GM23338 (cell line): ENCODE measurements at regions not wholly inside any gene's neighbourhood (a gene's known extent, or its start where the extent isn't known, plus 50 kb on each side); places are given as distances from the start of the nearest gene placed in this dataset.

Experiments used
- ATAC-seq: fragments of 200-7000 bp; cut with Tn5 transposase; 3 replicates; pipeline ENCODE4 v1.9.1; 2020
- DNase-seq: peaks from one replicate; pipeline ENCODE4 v3.0.0-alpha.2; 2015; ENCODE audit warnings: low spot score
- H2AFZ ChIP-seq: fragments of 200-600 bp; sonication (generic); 2 replicates; pipeline ENCODE4 v1.8.0; 2016; ENCODE audit warnings: antibody characterized with exemption, mild to moderate bottlenecking, moderate library complexity
- H3F3A ChIP-seq: fragments of 200-600 bp; sonication (generic); replicated peaks from 2 replicates; pipeline ENCODE4 v1.8.0; 2017; ENCODE audit warnings: antibody characterized with exemption, mixed run types, low read depth
- H3K27ac ChIP-seq: fragments of 200-600 bp; sonication (generic); 2 replicates; pipeline ENCODE4 v1.6.1; 2016; ENCODE audit warnings: low read depth
- H3K27me3 ChIP-seq: fragments of 200-600 bp; sonication (generic); 2 replicates; pipeline ENCODE4 v1.8.0; 2016; ENCODE audit warnings: mild to moderate bottlenecking, mixed run types, moderate library complexity; ENCODE audit not compliant: insufficient read depth
- H3K36me3 ChIP-seq: fragments of 200-600 bp; sonication (generic); 2 replicates; pipeline ENCODE4 v1.8.0; 2016; ENCODE audit warnings: mild to moderate bottlenecking; ENCODE audit not compliant: insufficient read depth
- H3K4me1 ChIP-seq: fragments of 200-600 bp; sonication (generic); 2 replicates; pipeline ENCODE4 v1.8.0; 2016; ENCODE audit warnings: mild to moderate bottlenecking, moderate library complexity; ENCODE audit not compliant: insufficient read depth
- H3K4me2 ChIP-seq: fragments of 200-600 bp; sonication (generic); 2 replicates; pipeline ENCODE4 v1.7.1; 2017; ENCODE audit warnings: mixed run types
- H3K4me3 ChIP-seq: fragments of 200-600 bp; sonication (generic); 2 replicates; pipeline ENCODE4 v1.6.1; 2016; ENCODE audit warnings: mixed run types
- H3K79me2 ChIP-seq: fragments of 200-600 bp; sonication (generic); replicated peaks from 2 replicates; pipeline ENCODE4 v1.8.0; 2017; ENCODE audit warnings: mild to moderate bottlenecking; ENCODE audit not compliant: insufficient read depth
- H3K9me2 ChIP-seq: fragments of 200-600 bp; sonication (generic); 2 replicates; pipeline ENCODE4 v1.8.0; 2017; ENCODE audit not compliant: insufficient read depth
- H4K20me1 ChIP-seq: fragments of 200-600 bp; sonication (generic); replicated peaks from 2 replicates; pipeline ENCODE4 v1.8.0; 2017; ENCODE audit warnings: mild to moderate bottlenecking; ENCODE audit not compliant: insufficient read depth
- H3K27ac Mint-ChIP-seq: 2 replicates; pipeline ENCODE4 v1.8.0; 2020; ENCODE audit warnings: inconsistent platforms, mild to moderate bottlenecking, moderate library complexity, mixed read lengths
- H3K27me3 Mint-ChIP-seq: 3 replicates; pipeline ENCODE4 v1.8.0; 2022; ENCODE audit warnings: low read depth, mild to moderate bottlenecking, moderate library complexity, mixed read lengths, inconsistent platforms; ENCODE audit not compliant: insufficient read depth, poor library complexity
- H3K36me3 Mint-ChIP-seq: 3 replicates; pipeline ENCODE4 v1.8.0; 2021; ENCODE audit warnings: low read depth, mild to moderate bottlenecking, inconsistent platforms, moderate library complexity, mixed read lengths
- H3K4me1 Mint-ChIP-seq: 3 replicates; pipeline ENCODE4 v1.8.0; 2020; ENCODE audit warnings: mild to moderate bottlenecking, inconsistent platforms, mixed read lengths
- H3K4me3 Mint-ChIP-seq: 3 replicates; pipeline ENCODE4 v1.8.0; 2021; ENCODE audit warnings: moderate library complexity, mild to moderate bottlenecking, inconsistent platforms, mixed read lengths
- H3K9me3 Mint-ChIP-seq: 3 replicates; pipeline ENCODE4 v1.8.0; 2020; ENCODE audit warnings: moderate library complexity, mild to moderate bottlenecking, inconsistent platforms, mixed read lengths
- EZH2 ChIP-seq: fragments of 200-600 bp; sonication (generic); IDR thresholded peaks from one replicate; pipeline ENCODE4 v1.8.0; 2017; ENCODE audit warnings: antibody characterized with exemption, mild to moderate bottlenecking, low read depth; ENCODE audit not compliant: unreplicated experiment
- POLR2AphosphoS5 ChIP-seq: IDR thresholded peaks from 2 replicates; pipeline ENCODE4 v1.6.1; 2016; ENCODE audit warnings: antibody characterized with exemption, low read depth
- STAT1 ChIP-seq: IDR thresholded peaks from one replicate; pipeline ENCODE4 v1.6.1; 2016; ENCODE audit warnings: antibody characterized with exemption; ENCODE audit not compliant: unreplicated experiment
- TF ChIP-seq, protein P1 (sequence below): IDR thresholded peaks from one replicate; pipeline ENCODE4 v1.6.1; 2018; ENCODE audit warnings: antibody characterized with exemption; ENCODE audit not compliant: unreplicated experiment
- TF ChIP-seq, protein P2 (sequence below): IDR thresholded peaks from 2 replicates; pipeline ENCODE4 v1.6.1; 2016; ENCODE audit warnings: antibody characterized with exemption

GRCh38 chr10:33566426-33566825, 232.0 kb upstream of the NRP1 start:
- Mint-ChIP-seq H3K4me1 (peaks cover 21% of the 10 kb centered on the region), H3K9me3 (no peaks in the 10 kb centered on the region; the same call in 2 of the 3 replicates), H3K27ac (peak overlapping the region; percentile 61; the same call in 1 of the 2 replicates), H3K4me3 (no peak overlapping the region), H3K27me3 (peaks cover 3% of the 10 kb centered on the region), H3K36me3 (peaks cover 5% of the 10 kb centered on the region; the same call in 2 of the 3 replicates)
- H2AFZ ChIP-seq: no peak overlapping the region
- H4K20me1 ChIP-seq: no peaks in the 10 kb centered on the region
- H3K27ac ChIP-seq: 0 out of 2 replicates have a peak overlapping the region, but pooled peaks have one; percentile 39
- ATAC-seq (peak; percentile 83), DNase-seq (peak; percentile 51)
- H3K4me2 ChIP-seq: no peak overlapping the region
- H3K4me3 ChIP-seq: no peak overlapping the region
- no peaks in the 10 kb centered on the region for H3F3A ChIP-seq
- H3K36me3 ChIP-seq: no peaks in the 10 kb centered on the region
- TF ChIP-seq, protein P1, sequence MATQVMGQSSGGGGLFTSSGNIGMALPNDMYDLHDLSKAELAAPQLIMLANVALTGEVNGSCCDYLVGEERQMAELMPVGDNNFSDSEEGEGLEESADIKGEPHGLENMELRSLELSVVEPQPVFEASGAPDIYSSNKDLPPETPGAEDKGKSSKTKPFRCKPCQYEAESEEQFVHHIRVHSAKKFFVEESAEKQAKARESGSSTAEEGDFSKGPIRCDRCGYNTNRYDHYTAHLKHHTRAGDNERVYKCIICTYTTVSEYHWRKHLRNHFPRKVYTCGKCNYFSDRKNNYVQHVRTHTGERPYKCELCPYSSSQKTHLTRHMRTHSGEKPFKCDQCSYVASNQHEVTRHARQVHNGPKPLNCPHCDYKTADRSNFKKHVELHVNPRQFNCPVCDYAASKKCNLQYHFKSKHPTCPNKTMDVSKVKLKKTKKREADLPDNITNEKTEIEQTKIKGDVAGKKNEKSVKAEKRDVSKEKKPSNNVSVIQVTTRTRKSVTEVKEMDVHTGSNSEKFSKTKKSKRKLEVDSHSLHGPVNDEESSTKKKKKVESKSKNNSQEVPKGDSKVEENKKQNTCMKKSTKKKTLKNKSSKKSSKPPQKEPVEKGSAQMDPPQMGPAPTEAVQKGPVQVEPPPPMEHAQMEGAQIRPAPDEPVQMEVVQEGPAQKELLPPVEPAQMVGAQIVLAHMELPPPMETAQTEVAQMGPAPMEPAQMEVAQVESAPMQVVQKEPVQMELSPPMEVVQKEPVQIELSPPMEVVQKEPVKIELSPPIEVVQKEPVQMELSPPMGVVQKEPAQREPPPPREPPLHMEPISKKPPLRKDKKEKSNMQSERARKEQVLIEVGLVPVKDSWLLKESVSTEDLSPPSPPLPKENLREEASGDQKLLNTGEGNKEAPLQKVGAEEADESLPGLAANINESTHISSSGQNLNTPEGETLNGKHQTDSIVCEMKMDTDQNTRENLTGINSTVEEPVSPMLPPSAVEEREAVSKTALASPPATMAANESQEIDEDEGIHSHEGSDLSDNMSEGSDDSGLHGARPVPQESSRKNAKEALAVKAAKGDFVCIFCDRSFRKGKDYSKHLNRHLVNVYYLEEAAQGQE: no peak
- TF ChIP-seq, protein P2, sequence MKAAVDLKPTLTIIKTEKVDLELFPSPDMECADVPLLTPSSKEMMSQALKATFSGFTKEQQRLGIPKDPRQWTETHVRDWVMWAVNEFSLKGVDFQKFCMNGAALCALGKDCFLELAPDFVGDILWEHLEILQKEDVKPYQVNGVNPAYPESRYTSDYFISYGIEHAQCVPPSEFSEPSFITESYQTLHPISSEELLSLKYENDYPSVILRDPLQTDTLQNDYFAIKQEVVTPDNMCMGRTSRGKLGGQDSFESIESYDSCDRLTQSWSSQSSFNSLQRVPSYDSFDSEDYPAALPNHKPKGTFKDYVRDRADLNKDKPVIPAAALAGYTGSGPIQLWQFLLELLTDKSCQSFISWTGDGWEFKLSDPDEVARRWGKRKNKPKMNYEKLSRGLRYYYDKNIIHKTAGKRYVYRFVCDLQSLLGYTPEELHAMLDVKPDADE: peak; percentile 42; the same call in 1 of the 2 replicates
- H3K4me1 ChIP-seq: peaks cover 24% of the 10 kb centered on the region
- no peaks in the 10 kb centered on the region for H3K79me2 ChIP-seq
- peaks cover 6% of the 10 kb centered on the region; the same call in 1 of the 2 replicates for H3K9me2 ChIP-seq
- no peaks in the 10 kb centered on the region for H3K27me3 ChIP-seq

DNA sequence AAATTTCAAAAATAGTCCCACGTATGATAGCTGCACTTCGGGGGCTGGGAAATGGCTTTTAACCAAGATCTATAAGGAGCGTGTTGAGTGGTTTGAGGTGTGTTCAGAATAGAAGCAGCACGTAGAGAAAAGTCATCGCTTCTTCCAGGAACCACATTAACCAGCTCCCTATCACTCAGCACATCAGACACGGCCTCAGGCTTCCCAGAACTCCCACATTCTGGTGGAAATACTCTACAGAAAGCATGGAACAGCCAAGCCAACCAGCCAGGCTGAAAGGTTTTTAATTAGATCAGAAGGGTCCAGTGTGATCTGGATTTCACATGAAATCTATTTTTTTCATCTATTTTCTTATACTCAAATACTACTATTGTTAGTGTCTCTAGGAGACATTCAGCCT, 231.5 kb upstream of the NRP1 start:
- H3F3A ChIP-seq: no peaks in the 10 kb centered on the region
- ATAC-seq (peak; percentile 29; the same call in 2 of the 3 replicates), DNase-seq (peak; percentile 22)
- Mint-ChIP-seq H3K27me3 (peaks cover 3% of the 10 kb centered on the region), H3K9me3 (no peaks in the 10 kb centered on the region; the same call in 2 of the 3 replicates), H3K4me3 (no peak overlapping the region), H3K4me1 (peaks cover 21% of the 10 kb centered on the region), H3K36me3 (peaks cover 5% of the 10 kb centered on the region; the same call in 2 of the 3 replicates), H3K27ac (peak overlapping the region; percentile 58; the same call in 1 of the 2 replicates)
- TF ChIP-seq, protein P1: no peak
- no peak for TF ChIP-seq EZH2
- TF ChIP-seq POLR2AphosphoS5: no peak
- no peak for TF ChIP-seq STAT1
- H3K27me3 ChIP-seq: no peaks in the 10 kb centered on the region
- no peaks in the 10 kb centered on the region for H3K36me3 ChIP-seq
- peaks cover 9% of the 10 kb centered on the region; the same call in 1 of the 2 replicates for H3K9me2 ChIP-seq
- peaks cover 24% of the 10 kb centered on the region for H3K4me1 ChIP-seq
- no peaks in the 10 kb centered on the region for H3K79me2 ChIP-seq
- H4K20me1 ChIP-seq: no peaks in the 10 kb centered on the region
- no peak overlapping the region for H3K4me3 ChIP-seq
- no peak overlapping the region; the same call in 1 of the 2 replicates for H2AFZ ChIP-seq
- peak overlapping the region; percentile 45; the same call in 1 of the 2 replicates for H3K27ac ChIP-seq
- no peak overlapping the region for H3K4me2 ChIP-seq
